ENCODE measurements at regions not wholly inside any gene's neighbourhood (a gene's known extent, or its start where the extent isn't known, plus 50 kb on each side); places are given as distances from the start of the nearest gene placed in this dataset.
"Not testable (repeated sequence)": the region's sequence is repeated elsewhere in the genome, so short reads cannot be mapped to it uniquely, and the experiment has no call there.

- H3K4me1 Mint-ChIP-seq; DNase-seq; H3K27me3 Mint-ChIP-seq (ENCODE audit: low read depth, poor library complexity); H3K9me3 Mint-ChIP-seq; H3K4me3 Mint-ChIP-seq; H3K36me3 Mint-ChIP-seq (ENCODE audit: low read depth); H3K27ac Mint-ChIP-seq: not testable (repeated sequence)
Measured at GRCh38 chr16:33979613-33980012, 520.2 kb downstream of the TP53TG3F start.

- not testable (repeated sequence) for H3K4me3 Mint-ChIP-seq; H3K9me3 Mint-ChIP-seq; H3K27me3 Mint-ChIP-seq (ENCODE audit: low read depth, poor library complexity); H3K27ac Mint-ChIP-seq; DNase-seq; H3K4me1 Mint-ChIP-seq; H3K36me3 Mint-ChIP-seq (ENCODE audit: low read depth)
Measured at GRCh38 chr16:33980736-33981135, 521.3 kb downstream of the TP53TG3F start.

- H3K9me3 Mint-ChIP-seq; H3K27me3 Mint-ChIP-seq (ENCODE audit: low read depth, poor library complexity); H3K36me3 Mint-ChIP-seq (ENCODE audit: low read depth); H3K27ac Mint-ChIP-seq; DNase-seq; H3K4me1 Mint-ChIP-seq; H3K4me3 Mint-ChIP-seq: not testable (repeated sequence)
Measured at GRCh38 chr16:33984428-33984827, 525.0 kb downstream of the TP53TG3F start.

GRCh38 chr16:33986521-33986920, 527.1 kb downstream of the TP53TG3F start:
- not testable (repeated sequence) for H3K4me1 Mint-ChIP-seq; H3K27me3 Mint-ChIP-seq (ENCODE audit: low read depth, poor library complexity); DNase-seq; H3K36me3 Mint-ChIP-seq (ENCODE audit: low read depth); H3K9me3 Mint-ChIP-seq; H3K27ac Mint-ChIP-seq; H3K4me3 Mint-ChIP-seq

- not testable (repeated sequence) for H3K36me3 Mint-ChIP-seq (ENCODE audit: low read depth); H3K4me3 Mint-ChIP-seq; H3K27me3 Mint-ChIP-seq (ENCODE audit: low read depth, poor library complexity); H3K27ac Mint-ChIP-seq; H3K4me1 Mint-ChIP-seq; H3K9me3 Mint-ChIP-seq; DNase-seq
Measured at GRCh38 chr16:33987348-33987963, 528.0 kb downstream of the TP53TG3F start.

GRCh38 chr16:33988012-33988411, 528.6 kb downstream of the TP53TG3F start:
- not testable (repeated sequence) for H3K4me1 Mint-ChIP-seq; H3K36me3 Mint-ChIP-seq (ENCODE audit: low read depth); DNase-seq; H3K4me3 Mint-ChIP-seq; H3K27ac Mint-ChIP-seq; H3K27me3 Mint-ChIP-seq (ENCODE audit: low read depth, poor library complexity)
- peaks cover 13% of the 10 kb centered on the region for H3K9me3 Mint-ChIP-seq

GRCh38 chr16:33990488-33990887, 531.1 kb downstream of the TP53TG3F start:
- H3K27ac Mint-ChIP-seq; H3K27me3 Mint-ChIP-seq (ENCODE audit: low read depth, poor library complexity); DNase-seq; H3K4me1 Mint-ChIP-seq; H3K36me3 Mint-ChIP-seq (ENCODE audit: low read depth); H3K4me3 Mint-ChIP-seq: not testable (repeated sequence)
- H3K9me3 Mint-ChIP-seq, result peaks cover 31% of the 10 kb centered on the region

GRCh38 chr16:33992513-33993177, 533.2 kb downstream of the TP53TG3F start:
- H3K27me3 Mint-ChIP-seq (ENCODE audit: low read depth, poor library complexity); H3K36me3 Mint-ChIP-seq (ENCODE audit: low read depth); H3K27ac Mint-ChIP-seq; DNase-seq; H3K4me1 Mint-ChIP-seq; H3K4me3 Mint-ChIP-seq: not testable (repeated sequence)
- H3K9me3 Mint-ChIP-seq, result peaks cover 36% of the 10 kb centered on the region

GRCh38 chr16:33994207-33994606, 534.8 kb downstream of the TP53TG3F start:
- not testable (repeated sequence) for DNase-seq; H3K36me3 Mint-ChIP-seq (ENCODE audit: low read depth); H3K4me1 Mint-ChIP-seq; H3K27me3 Mint-ChIP-seq (ENCODE audit: low read depth, poor library complexity); H3K4me3 Mint-ChIP-seq; H3K27ac Mint-ChIP-seq
- H3K9me3 Mint-ChIP-seq, result peaks cover 36% of the 10 kb centered on the region

GRCh38 chr16:33995821-33996372, 536.5 kb downstream of the TP53TG3F start:
- peaks cover 36% of the 10 kb centered on the region for H3K9me3 Mint-ChIP-seq
- not testable (repeated sequence) for H3K27ac Mint-ChIP-seq; H3K4me1 Mint-ChIP-seq; DNase-seq; H3K4me3 Mint-ChIP-seq; H3K27me3 Mint-ChIP-seq (ENCODE audit: low read depth, poor library complexity); H3K36me3 Mint-ChIP-seq (ENCODE audit: low read depth)

- H3K4me3 Mint-ChIP-seq; H3K36me3 Mint-ChIP-seq (ENCODE audit: low read depth); H3K9me3 Mint-ChIP-seq; DNase-seq; H3K4me1 Mint-ChIP-seq; H3K27ac Mint-ChIP-seq; H3K27me3 Mint-ChIP-seq (ENCODE audit: low read depth, poor library complexity): not testable (repeated sequence)
Measured at GRCh38 chr16:34001184-34001583, 541.8 kb downstream of the TP53TG3F start.

GRCh38 chr16:34001961-34002360, 542.5 kb downstream of the TP53TG3F start:
- H3K9me3 Mint-ChIP-seq; H3K4me1 Mint-ChIP-seq; H3K36me3 Mint-ChIP-seq (ENCODE audit: low read depth); H3K27ac Mint-ChIP-seq; H3K27me3 Mint-ChIP-seq (ENCODE audit: low read depth, poor library complexity); H3K4me3 Mint-ChIP-seq; DNase-seq: not testable (repeated sequence)

GRCh38 chr16:34014841-34015820, 555.7 kb downstream of the TP53TG3F start:
- H3K4me1 Mint-ChIP-seq; H3K36me3 Mint-ChIP-seq (ENCODE audit: low read depth); H3K27me3 Mint-ChIP-seq (ENCODE audit: low read depth, poor library complexity); H3K27ac Mint-ChIP-seq; H3K4me3 Mint-ChIP-seq; DNase-seq: not testable (repeated sequence)
- peaks cover 45% of the 10 kb centered on the region for H3K9me3 Mint-ChIP-seq

- not testable (repeated sequence) for H3K4me3 Mint-ChIP-seq
Measured at GRCh38 chr16:34018277-34018676, 558.9 kb downstream of the TP53TG3F start.

More at GRCh38 chr16:34018277-34018676, 558.9 kb downstream of the TP53TG3F start:
- H3K4me1 Mint-ChIP-seq; H3K27me3 Mint-ChIP-seq (ENCODE audit: low read depth, poor library complexity); H3K27ac Mint-ChIP-seq; H3K36me3 Mint-ChIP-seq (ENCODE audit: low read depth); DNase-seq: not testable (repeated sequence)
- H3K9me3 Mint-ChIP-seq, result peaks cover 72% of the 10 kb centered on the region

All from nephron progenitor cell (in vitro differentiated cells).